ENCODE measurements at regions not wholly inside any gene's neighbourhood (a gene's known extent, or its start where the extent isn't known, plus 50 kb on each side); places are given as distances from the start of the nearest gene placed in this dataset.

GRCh38 chr11:92550411-92550810, 325.8 kb downstream of the FAT3 start:
- no peak for TF ChIP-seq POLR2AphosphoS5 (IDR thresholded peaks at IDR 0.05; ENCODE audit: low read depth, low read length)
- no TSS peak for BruUV-seq (replicated peaks)
- H3K36me3 ChIP-seq (ENCODE audit: control insufficient read depth, insufficient read depth, low read length) = no peaks in the 10 kb centered on the region
- ChIA-PET POLR2A (no interaction called here), CTCF (no interaction called here)
- in situ Hi-C loops (cut with HindIII; ENCODE audit: low pct_unique_long_range_greater_than_20kb, low sequenced_read_pairs) = no loop called here
- H3K27ac ChIP-seq (ENCODE audit: low read length) = no peak overlapping the region
- DNase-seq (ENCODE audit: low read depth, low spot score) = no peak
- no peaks in the 10 kb centered on the region for H3K9me3 ChIP-seq (ENCODE audit: control insufficient read depth, insufficient read depth, low read depth, low read length)
- intact Hi-C loops (cut with micrococcal nuclease; ENCODE audit: unreplicated experiment) = no loop called here
- no peak overlapping the region for H3K4me3 ChIP-seq (ENCODE audit: low read depth in 2 of 2, low read length in 2 of 2)
- no peaks in the 10 kb centered on the region for H3K27me3 ChIP-seq (ENCODE audit: control insufficient read depth, insufficient read depth, low read length)
- no peaks in the 10 kb centered on the region for H3K4me1 ChIP-seq (ENCODE audit: control insufficient read depth, insufficient read depth, low read length)
- ATAC-seq = no peak

DNA sequence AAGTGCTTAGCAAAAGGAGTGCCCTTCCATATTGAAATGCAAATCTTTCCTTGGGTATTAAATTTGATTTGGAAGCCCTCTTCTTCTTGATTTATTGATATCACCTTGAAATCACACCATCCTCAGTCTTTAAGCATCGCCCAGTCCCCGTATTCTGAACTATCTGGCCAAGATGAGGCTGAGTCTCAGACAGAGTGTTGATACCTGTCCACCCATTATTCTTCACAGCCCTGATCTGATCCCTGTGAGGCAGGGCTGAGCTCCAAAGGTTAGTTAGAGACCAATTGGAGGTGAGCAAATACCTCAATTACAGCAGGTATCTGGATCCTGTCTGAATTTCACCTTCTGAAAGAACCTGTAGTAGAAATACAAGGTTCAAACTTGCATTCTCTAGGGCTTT, 326.3 kb downstream of the FAT3 start:
- Histone ChIP-seq H3K4me3 (ENCODE audit: low read depth in 2 of 2, low read length in 2 of 2) (no peak overlapping the region), H3K27ac (ENCODE audit: low read length) (no peak overlapping the region), H3K4me1 (ENCODE audit: control insufficient read depth, insufficient read depth, low read length) (no peaks in the 10 kb centered on the region), H3K9me3 (ENCODE audit: control insufficient read depth, insufficient read depth, low read depth, low read length) (no peaks in the 10 kb centered on the region), H3K36me3 (ENCODE audit: control insufficient read depth, insufficient read depth, low read length) (no peaks in the 10 kb centered on the region), H3K27me3 (ENCODE audit: control insufficient read depth, insufficient read depth, low read length) (no peaks in the 10 kb centered on the region)
- no peak for ATAC-seq
- TF ChIP-seq TCF7L2 (IDR thresholded peaks at IDR 0.05; ENCODE audit: low read depth, low read length) = no peak
- TF ChIP-seq, protein P1, sequence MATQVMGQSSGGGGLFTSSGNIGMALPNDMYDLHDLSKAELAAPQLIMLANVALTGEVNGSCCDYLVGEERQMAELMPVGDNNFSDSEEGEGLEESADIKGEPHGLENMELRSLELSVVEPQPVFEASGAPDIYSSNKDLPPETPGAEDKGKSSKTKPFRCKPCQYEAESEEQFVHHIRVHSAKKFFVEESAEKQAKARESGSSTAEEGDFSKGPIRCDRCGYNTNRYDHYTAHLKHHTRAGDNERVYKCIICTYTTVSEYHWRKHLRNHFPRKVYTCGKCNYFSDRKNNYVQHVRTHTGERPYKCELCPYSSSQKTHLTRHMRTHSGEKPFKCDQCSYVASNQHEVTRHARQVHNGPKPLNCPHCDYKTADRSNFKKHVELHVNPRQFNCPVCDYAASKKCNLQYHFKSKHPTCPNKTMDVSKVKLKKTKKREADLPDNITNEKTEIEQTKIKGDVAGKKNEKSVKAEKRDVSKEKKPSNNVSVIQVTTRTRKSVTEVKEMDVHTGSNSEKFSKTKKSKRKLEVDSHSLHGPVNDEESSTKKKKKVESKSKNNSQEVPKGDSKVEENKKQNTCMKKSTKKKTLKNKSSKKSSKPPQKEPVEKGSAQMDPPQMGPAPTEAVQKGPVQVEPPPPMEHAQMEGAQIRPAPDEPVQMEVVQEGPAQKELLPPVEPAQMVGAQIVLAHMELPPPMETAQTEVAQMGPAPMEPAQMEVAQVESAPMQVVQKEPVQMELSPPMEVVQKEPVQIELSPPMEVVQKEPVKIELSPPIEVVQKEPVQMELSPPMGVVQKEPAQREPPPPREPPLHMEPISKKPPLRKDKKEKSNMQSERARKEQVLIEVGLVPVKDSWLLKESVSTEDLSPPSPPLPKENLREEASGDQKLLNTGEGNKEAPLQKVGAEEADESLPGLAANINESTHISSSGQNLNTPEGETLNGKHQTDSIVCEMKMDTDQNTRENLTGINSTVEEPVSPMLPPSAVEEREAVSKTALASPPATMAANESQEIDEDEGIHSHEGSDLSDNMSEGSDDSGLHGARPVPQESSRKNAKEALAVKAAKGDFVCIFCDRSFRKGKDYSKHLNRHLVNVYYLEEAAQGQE (IDR thresholded peaks at IDR 0.05; ENCODE audit: insufficient read depth in 1 of 2, low read depth in 2 of 2, low read length in 1 of 2) = no peak
- TF ChIP-seq, protein P2, sequence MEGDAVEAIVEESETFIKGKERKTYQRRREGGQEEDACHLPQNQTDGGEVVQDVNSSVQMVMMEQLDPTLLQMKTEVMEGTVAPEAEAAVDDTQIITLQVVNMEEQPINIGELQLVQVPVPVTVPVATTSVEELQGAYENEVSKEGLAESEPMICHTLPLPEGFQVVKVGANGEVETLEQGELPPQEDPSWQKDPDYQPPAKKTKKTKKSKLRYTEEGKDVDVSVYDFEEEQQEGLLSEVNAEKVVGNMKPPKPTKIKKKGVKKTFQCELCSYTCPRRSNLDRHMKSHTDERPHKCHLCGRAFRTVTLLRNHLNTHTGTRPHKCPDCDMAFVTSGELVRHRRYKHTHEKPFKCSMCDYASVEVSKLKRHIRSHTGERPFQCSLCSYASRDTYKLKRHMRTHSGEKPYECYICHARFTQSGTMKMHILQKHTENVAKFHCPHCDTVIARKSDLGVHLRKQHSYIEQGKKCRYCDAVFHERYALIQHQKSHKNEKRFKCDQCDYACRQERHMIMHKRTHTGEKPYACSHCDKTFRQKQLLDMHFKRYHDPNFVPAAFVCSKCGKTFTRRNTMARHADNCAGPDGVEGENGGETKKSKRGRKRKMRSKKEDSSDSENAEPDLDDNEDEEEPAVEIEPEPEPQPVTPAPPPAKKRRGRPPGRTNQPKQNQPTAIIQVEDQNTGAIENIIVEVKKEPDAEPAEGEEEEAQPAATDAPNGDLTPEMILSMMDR (IDR thresholded peaks at IDR 0.05) = no peak
- no peak for TF ChIP-seq POLR2AphosphoS5 (IDR thresholded peaks at IDR 0.05; ENCODE audit: low read depth, low read length)
- no peak for TF ChIP-seq SIN3A (IDR thresholded peaks at IDR 0.05; ENCODE audit: borderline replicate concordance, insufficient read depth, low read depth, low read length)
- in situ Hi-C loops (cut with HindIII; ENCODE audit: low pct_unique_long_range_greater_than_20kb, low sequenced_read_pairs) = no loop called here
- ChIA-PET CTCF (no interaction called here), POLR2A (no interaction called here)
- DNase-seq (ENCODE audit: low read depth, low spot score) = no peak
- no TSS peak for BruUV-seq (replicated peaks)
- intact Hi-C loops (cut with micrococcal nuclease; ENCODE audit: unreplicated experiment) = no loop called here

DNA sequence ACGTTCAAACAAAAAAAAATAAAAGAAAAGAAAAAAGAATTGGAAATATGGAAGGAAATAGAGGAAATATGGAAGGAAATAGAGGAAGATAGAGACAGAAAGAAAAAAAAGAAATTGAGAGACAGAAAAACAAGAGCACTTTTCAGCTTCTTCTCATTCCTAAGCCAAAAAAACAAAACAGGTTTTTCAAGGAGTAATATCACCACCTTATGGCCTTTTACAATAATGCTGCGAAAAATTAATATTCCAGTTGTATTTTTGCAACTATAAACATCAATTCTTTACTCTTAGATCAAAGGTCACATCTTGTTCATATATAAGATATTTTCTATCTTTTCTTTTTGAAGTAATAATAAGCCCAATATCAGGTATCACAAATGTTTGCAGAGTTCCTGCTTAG, 328.3 kb downstream of the FAT3 start:
- H3K4me1 ChIP-seq (ENCODE audit: control insufficient read depth, insufficient read depth, low read length) = no peaks in the 10 kb centered on the region
- intact Hi-C loops (cut with micrococcal nuclease; ENCODE audit: unreplicated experiment) (no loop called here), in situ Hi-C loops (cut with HindIII; ENCODE audit: low pct_unique_long_range_greater_than_20kb, low sequenced_read_pairs) (no loop called here)
- H3K27ac ChIP-seq (ENCODE audit: low read length) = no peak overlapping the region
- H3K9me3 ChIP-seq (ENCODE audit: control insufficient read depth, insufficient read depth, low read depth, low read length) = no peaks in the 10 kb centered on the region
- BruUV-seq (replicated peaks) = no TSS peak
- no peak overlapping the region for H3K4me3 ChIP-seq (ENCODE audit: low read depth in 2 of 2, low read length in 2 of 2)
- POLR2A ChIA-PET = no interaction called here
- CTCF ChIA-PET = no interaction called here
- no peak for DNase-seq (ENCODE audit: low read depth, low spot score)
- H3K27me3 ChIP-seq (ENCODE audit: control insufficient read depth, insufficient read depth, low read length) = no peaks in the 10 kb centered on the region
- no peaks in the 10 kb centered on the region for H3K36me3 ChIP-seq (ENCODE audit: control insufficient read depth, insufficient read depth, low read length)
- no peak for ATAC-seq
- TF ChIP-seq TCF7L2 (IDR thresholded peaks at IDR 0.05; ENCODE audit: low read depth, low read length) = no peak
- TF ChIP-seq, protein P2 (IDR thresholded peaks at IDR 0.05) = peak; percentile 18; the same call in 1 of the 2 replicates

All from Panc1 (cell line).